Stimulated activated CD4-positive, alpha-beta T cell treated with anti-CD3 and anti-CD28 coated beads, Interleukin-12 subunit alpha, Interleukin-12 subunit beta, amount 100 ng/mL, for 4 hours (primary cell): ENCODE measurements at regions not wholly inside any gene's neighbourhood (a gene's known extent, or its start where the extent isn't known, plus 50 kb on each side); places are given as distances from the start of the nearest gene placed in this dataset.
"Not testable (repeated sequence)": the region's sequence is repeated elsewhere in the genome, so short reads cannot be mapped to it uniquely, and the experiment has no call there.

Source experiments
- DNase-seq: peaks from one replicate; pipeline ENCODE4 v3.0.0-alpha.2; 2020

DNA sequence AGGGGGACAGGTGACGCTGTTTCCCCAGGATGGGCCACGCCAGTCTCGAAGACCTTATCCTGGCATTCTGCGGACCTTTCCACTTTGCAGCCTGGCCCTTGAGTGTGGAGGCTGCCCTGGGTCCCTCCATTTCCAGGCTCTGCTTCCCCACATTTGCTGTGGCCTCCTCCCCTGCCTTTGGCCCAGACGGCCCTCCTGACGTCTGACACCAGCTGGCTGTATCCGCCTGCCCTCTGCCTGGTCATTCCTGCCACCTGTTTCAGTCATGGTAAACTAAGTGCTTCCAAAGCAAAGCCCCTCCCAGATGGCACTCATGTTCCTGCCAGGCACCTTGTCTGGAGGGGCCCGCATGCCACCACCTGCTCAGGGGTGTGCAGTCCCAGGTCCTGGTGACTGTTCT is 95.1 kb downstream of the ASB1 start:
- DNase-seq: no peak

DNA sequence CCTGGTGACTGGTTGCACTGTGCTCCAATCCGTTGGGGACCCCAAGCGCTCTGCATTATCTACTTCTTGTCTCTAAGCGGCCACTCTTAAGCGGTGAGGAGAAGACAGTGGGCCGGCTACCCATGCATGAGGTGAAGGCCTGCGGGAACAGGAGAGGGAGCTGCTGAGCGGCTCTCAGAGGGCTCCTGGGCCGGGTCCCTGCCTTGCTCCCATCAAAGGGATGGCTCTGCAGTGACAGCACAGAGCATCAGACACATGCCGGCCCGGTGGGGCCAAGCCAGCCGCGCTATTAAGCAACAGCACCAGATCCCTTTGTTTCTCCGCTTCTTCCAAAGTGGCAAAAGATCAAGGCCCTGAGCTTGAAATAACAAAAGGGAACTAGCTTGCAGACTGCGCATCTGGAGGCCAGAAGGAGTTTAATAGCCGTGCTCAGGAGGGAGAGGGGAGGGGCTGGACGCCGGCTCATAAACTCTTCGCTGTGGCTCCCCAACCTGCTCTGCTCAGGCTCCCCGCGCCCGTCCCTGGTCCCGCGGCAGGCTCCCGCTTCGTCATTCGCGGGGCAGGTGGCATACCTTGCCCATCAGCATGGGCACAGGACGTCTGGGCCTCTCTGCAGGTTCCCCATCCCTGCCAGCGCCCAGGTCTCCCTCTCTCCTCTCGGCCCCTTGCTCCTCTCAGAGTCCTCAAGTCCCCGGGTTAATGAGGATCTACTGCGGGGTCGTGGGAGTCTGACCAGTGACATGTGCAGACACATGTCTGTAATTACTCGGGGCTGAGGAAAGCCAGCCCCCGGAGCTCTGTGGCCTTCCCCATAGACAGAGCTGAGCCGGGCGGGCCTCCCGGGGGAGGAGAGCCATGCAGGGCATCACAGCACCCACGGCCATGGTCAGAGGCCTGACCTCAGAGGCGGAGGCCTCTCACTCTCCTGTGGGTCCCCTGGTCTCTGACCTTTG is 96.7 kb downstream of the ASB1 start:
- no peak for DNase-seq

DNA sequence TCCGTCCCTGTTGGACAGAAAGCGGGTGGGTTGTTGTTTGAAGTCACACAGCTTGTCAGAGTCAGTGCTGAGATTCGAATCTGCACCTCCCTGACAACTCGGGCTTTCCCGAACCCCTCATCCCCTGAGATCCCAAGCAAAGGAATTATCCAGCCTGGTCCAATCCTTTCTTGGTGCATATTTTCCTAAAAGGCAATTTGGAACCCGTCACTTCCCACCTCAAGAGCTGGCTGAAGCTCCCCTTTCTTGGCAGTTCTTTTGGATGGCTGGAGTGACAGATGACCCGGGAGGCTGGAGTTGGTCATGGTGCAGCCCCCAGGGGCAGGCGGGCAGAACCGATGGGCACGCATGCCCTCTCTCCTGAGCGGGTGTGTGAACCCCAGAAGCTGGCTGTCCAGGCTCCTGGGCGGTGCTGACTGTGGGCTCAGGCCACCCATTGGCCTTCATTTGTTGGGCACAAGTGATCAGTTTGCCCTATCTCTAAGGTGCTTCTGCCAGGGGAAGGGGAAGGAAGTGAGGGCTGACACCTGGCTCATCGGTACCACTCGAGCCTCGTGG is 97.8 kb downstream of the ASB1 start:
- no peak for DNase-seq

DNA sequence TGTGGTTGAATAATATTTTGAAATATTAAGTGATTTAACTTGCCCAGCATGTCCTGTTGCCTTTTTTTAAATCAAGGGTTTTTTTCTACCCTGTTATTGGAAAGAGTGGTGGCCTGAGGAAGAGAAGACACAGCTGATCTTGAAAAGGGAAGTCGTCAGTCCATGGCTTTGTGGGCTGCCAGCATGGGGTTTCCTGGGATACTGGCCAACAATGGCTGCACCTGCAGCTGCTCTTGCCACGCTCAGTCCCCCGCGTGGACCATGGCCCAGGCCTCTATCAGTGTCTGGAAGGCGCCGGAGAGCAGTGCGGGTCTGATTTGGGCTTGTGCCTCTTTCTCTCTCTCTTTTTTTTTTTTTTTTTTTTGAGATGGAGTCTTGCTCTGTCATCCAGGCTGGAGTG is 99.3 kb downstream of the ASB1 start:
- DNase-seq: no peak

DNA sequence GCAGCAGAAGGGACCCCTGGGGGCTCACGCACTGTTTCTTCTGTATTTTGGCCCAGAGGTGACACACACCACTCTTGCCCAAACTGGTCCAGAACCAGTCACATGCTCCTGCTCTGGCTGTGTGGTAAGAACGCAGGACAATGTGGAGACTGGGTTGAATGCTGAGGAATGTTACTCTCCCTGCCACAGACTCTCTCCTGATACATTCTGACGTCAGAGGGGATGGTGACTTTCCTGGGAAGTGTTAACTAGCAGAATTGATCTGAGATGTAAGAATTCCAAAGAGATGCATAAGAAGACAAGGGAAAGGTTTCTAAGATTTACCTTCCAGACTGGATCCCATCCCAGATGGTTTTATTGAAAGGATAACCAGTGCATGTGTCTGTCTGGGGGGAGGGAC is 100.8 kb downstream of the ASB1 start:
- DNase-seq: no peak

DNA sequence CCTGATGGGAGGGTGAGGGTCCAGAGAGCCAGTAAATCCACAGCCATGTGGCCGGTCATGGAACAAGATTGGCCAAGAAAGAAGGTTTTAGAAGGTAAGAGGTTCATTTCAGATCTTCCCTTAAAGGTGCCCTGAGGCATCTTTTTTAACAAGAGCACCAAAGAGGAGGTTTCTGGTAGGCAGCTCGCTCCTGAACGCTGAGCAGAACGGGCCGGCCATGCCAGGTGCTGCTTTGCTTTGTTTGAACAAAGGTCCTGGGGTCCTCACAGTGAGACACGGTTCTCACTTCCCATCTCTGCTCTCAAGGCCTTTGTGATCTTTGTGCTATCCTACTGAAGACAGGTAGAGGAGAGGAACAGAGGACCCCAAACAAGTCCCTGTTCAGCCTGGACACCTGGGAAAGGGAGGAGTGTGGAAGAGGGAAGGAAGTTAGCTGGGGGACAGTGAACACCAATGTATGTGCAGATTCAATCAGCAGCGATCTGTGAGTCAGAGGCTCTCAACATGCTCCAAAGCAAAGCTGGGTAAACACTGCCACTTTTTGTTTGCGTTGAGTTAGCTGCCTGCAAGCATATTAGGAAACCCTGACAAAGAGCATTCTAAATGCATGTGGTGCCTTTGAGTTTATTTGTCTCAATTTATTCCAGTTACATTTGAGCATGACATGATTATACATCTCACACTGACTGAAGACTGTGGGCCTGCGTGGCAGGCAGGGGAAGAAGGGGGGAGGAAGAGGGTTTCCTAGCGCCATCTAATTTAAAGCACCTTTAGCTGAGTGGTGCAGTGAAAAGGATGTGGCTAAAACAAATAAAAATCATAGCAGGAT is 102.4 kb downstream of the ASB1 start:
- DNase-seq: no peak

DNA sequence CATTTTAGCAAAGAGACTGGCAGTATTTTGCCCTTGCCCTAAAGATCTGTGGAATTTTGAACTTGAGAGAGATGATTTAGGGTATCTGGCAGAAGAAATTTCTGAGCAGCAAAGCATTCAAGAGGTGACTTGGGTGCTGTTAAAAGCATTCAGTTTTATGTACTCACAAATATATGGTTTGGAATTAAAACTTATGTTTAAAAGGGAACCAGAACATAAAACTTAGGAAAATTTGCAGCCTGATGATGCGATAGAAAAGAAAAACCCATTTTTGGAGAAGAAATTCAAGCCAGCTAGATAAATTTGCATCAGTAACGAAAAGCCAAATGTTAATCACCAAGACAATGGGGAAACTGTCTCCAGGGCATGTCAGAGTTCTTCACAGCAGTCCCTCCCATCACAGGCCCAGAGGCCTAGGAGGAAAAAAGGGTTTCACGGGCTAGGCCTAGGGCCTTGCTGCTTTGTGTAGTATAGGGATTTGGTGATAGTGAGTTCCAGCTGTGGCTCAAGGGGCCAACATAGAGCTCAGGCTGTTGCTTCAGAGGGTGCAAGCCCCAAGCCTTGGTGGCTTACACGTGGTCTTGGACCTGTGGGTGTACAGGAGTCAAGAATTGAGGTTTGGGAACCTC is 104.4 kb downstream of the ASB1 start:
- not testable (repeated sequence) for DNase-seq

DNA sequence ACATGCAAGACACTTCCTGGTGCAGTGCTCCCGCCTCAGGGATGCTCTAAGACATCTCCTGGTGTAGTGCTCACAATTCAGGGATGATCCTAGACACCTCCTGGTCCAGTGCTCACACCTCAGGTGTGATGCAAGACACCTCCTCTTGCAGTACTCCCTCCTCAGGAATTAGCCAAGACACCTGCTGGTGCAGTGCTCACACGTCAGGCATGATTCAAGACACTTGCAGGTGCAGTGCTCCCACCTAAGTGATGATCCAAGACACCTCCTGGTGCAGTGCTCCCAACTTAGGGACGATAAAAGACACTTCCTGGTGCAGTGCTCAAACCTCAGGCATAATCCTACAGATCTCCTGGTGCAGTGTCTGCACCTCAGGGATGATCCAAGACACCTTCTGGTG is 117.0 kb downstream of the ASB1 start:
- DNase-seq: not testable (repeated sequence)

DNA sequence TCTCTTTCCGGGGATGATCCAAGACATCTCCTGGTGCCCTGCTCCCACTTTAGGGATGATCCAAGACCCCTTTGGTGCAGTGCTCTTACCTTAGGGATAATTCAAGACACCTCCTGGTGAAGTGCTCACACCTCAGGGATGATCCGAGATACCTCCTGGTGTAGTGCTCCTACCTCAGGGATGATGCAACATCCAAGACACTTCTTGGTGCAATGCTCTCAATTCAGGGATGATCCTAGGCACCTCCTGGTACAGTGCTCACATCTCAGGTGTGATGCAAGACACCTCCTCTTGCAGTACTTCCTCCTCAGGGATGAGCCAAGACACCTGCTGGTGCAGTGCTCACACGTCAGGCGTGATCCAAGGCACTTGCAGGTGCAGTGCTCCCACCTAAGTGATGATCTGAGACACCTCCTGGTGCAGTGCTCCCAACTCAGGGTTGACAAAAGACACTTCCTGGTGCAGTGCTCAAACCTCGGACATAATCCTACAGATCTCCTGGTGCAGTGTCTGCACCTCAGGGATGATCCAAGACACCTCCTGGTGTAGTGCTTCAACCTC is 122.3 kb downstream of the ASB1 start:
- no peak for DNase-seq

DNA sequence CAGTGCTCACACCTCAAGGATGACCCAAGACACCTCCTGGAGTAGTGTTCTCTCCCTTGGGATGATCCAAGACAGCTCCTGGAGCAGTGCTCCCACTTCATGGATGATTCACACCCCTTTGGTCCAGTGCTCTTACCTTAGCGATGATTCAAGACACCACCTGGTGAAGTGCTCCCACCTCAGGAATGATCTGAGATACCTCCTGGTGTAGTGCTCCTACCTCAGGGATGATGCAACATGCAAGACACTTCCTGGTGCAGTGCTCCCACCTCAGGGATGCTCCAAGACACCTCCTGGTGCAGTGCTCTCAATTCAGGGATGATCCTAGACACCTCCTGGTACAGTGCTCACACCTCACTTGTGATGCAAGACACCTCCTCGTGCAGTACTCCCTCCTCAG is 123.1 kb downstream of the ASB1 start:
- no peak for DNase-seq

DNA sequence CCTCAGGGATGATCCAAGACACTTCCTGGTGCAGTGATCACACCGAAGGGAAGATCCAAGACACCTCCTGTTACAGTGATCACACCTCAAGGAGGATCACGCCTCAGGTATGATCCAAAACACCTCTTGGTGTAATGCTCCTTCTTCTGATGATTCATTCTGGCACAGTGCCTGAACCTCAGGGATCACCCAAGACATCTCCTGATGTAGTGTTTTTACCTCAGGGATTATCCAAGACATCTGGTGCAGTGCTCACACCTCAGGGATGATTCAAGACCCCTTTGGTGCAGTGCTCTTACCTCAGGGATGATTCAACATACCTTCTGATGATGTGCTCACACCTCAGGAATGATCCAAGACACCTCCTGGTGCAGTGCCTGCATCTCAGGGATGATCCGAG is 124.4 kb downstream of the ASB1 start:
- no peak for DNase-seq

DNA sequence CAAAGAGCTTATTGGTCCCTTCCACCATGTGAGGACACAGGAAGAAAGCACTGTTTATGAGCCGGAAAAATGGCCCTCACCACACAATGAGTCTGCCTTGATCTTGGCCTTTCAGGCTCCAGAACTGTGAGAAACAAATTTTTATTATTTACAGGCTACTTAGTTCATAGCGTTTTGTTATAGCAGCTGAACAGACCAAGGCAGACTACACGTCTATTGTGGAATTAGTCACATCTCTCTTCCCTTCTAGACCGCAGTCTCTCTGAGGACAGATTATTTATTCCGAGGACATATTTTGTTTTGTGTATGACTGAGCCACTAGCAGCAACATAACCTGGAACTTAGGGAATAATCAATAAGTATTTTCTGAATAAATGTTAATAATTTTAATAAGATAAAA is 125.5 kb downstream of the ASB1 start:
- no peak for DNase-seq

DNA sequence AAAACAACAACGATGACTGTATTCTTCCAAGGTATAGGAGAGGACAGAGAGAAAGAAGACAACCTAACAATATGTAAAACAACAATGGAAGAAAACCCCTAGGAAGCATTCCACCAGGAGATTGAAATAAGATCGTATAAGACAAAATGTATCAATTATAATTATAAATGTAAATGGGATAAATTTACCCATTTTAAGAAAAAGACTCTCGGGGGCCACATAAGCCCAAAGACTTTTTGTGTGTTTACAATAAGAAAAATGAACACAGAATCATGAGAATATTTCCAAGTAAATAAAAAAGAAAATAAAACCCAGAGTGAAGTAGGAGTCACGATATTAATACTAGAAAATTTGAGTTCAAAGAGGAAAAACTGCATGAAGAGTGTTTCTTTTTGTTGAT is 126.4 kb downstream of the ASB1 start:
- no peak for DNase-seq

DNA sequence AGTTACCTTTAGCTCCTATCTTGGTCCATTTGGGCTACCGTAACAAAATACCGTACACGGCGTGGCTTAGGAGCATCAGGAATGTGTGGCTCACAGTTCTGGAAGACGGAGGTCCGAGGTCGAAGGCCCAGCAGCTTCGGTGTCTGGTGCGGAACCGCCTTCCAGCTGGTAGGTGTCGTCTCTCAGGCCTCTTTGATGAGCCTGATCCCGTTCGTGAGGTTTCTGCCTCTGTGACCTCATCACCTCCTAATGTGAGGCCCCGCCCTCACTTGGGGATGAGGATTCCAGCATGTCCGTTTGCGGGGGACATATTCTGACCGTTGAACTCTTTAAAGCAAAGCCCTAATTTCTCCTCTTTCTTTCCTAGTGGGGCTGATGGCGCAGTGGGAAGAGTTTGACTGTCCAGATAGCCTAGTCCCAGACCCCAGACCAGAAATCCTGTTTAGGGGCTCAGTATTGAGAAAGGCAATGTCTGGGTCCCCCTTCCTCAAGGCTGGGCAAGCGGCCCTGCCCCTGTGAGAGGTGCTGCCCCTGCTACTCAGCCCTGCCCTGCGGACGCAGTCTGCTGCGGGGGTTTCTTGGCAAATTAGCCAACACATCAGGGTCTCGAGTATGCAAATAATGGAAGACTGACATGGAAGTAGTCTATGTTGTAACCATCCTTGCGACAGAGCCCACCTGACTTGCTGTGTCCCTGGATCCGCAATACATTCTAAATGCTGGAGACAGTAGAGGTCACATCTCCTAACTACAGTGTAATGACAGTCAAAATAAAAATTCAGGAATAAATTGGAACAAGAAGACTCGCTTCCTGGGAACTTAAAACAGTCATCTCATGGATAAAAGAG is 128.0 kb downstream of the ASB1 start:
- DNase-seq: no peak

DNA sequence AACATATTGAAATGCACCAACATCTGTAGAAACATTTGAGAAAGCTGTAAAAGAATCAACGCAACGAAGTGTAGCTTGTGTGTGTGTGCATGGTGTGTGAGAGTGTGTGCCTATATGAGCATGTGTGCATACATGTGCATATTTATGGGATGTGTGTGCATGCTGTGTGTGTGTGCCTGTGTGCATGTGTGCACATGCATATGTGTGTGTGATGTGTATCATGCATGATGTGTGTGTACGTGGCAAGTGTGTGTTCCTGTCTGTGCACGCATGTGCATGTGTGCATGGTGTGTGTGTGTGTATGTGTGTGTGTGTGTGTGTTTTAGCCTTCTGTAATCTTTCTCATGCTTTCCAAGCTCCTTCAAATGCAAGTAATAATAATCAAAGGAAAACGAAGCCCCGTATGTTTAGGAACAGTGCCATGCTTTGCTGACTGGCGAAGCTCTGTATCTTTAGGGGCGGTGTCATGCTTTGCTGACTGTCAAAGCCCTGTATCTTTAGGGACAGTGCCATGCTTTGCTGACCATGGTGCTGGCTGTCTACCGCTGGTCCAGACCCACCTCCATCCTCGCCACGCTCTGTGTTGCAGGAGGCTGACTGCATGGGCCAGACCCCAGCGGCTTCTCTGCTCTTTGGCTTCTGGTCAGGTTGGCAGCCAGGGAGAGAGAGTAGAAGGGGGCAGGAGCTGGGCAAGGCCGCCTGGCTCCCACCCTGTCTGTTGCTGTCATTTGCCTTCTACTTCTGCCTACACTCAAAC is 129.2 kb downstream of the ASB1 start:
- DNase-seq: no peak

DNA sequence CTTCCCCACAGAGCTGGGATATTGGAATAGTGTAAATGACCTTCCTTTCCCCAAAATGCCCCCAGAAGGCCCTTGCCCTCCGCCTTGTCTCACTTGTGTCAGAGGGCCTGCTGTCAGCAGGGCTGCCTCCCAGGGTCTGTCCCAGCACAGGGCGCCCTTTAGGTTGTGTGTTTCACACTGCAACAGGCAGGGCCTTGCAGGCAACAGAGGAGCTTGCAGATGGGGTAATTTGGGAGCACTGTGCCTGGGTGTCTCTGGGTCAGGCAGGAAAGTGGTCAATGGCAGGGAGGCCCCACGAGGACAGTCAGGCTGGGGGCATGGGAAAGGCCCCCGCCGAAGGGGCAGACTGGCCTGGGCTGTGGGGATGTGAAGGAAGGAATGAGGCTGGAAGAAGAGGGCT is 130.7 kb downstream of the ASB1 start:
- no peak for DNase-seq

DNA sequence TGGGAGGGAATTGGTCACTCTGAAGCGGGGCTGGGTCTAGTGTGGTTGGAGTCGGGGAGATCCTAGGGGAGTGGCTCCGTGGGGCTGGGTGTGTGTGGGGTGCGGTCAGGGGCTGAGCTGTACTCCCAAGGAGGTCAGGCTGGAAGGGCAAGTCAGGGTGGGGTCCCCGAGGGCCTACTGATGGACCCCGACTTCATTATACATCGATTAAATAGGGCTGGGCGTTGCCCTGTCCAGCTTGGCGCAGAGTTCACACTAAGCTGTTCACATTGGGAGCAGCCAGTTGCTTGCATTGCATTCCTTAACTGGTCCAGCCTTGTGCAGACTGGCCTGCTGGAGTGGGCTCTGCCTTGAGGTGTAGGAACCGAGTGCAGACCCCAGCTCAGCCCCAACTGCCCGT is 131.2 kb downstream of the ASB1 start:
- DNase-seq: no peak

DNA sequence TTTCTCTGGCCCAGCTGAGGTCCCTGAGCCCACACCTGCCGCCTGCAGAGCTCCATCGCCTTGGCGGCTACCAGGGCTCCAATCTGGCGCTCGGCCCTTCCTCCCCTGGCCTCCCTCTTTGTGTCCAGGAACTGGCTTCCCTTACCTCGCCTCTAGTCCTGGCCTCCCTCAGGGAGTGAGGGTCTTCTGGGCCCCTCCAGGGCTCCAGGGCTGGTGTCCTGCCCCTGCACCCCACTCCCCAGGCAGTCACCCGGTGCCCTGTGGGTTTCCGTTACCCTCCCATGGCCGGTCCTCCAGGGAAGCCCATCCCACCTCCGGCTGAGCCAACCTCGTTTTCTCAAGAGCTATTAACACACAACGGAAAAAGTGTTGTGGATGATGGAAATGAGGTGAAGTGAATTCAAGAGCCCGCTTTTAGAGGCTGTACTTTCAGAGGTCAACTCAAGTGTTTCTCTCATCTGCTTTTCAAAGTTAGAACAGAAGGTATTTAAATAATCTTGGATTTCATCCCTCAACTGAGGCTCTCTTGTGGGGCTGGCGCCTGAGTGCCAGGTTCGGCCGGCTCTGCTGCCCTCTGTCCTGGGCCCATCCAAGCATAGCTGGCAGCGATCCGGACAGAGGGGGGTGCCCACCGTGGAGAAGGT is 131.9 kb downstream of the ASB1 start:
- no peak for DNase-seq

DNA sequence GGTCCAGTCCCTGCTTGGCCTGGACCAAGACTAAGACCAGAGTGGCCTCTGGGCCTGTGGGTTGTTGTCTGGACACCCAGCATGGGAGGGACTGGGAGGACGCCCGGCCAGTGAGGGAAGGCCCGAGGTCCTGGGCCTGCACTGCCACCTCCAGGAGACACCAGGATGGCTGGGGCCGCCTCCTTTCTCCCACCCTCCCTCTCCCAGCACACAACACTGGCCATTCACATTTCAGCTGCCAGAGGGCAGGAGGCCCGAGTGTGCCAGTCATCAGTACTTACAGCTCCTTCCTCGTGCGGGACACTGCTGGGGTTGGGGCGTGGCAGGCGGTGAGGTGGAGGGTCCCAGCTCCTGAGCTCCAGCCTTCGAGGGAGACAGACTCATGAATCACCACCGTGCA is 133.5 kb downstream of the ASB1 start:
- no peak for DNase-seq

DNA sequence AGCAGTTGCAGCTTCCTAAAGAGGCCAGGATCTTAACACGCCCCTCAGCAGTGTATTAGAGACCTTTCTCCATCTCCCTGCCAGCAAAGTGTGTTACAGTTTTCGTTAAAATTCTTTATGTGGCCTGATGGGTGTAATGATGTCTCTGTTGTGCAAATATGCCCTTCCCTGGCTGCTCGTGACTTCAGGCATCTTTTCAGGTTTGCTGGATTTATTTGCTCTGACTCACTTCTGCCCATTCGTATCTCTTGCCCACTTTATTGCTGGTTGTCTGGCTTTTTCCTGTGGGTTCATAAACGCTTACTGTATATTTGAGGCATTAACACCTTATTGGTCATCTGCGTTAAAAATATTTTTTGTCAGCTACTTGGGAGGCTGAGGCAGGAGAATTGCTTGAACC is 134.5 kb downstream of the ASB1 start:
- DNase-seq: no peak

DNA sequence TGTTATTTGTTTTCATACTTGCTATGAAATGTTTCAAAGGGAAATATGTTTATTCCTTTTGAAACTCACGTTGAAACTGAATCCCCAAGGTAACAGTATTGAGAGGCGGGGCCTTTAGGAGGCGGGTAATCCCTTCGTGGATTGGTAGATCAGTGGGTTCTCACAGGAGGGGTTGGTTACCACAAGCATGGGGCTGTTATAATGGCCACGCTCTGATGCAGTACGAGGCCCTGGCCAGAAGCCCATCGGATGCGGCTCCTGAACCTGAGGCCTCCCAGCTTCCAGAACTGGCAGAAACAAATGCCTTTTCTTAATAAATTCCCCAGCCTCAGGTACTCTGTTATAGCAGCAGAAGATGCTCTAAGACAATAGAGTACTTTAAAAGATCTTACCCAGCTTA is 135.7 kb downstream of the ASB1 start:
- DNase-seq: no peak
